PC-9 (cell line): ENCODE measurements at regions not wholly inside any gene's neighbourhood (a gene's known extent, or its start where the extent isn't known, plus 50 kb on each side); places are given as distances from the start of the nearest gene placed in this dataset.
"Not testable (repeated sequence)": the region's sequence is repeated elsewhere in the genome, so short reads cannot be mapped to it uniquely, and the experiment has no call there.

Experiments
- BruUV-seq: library from RNA; stranded (reverse); fragments of 400-500 nt; replicated peaks from 2 replicates; lab custom pipeline; 2021; lab: Mats Ljungman, UMichigan
- CTCF ChIA-PET: fragments of 300-600 bp; sonication (Branson Sonifier 250); formaldehyde crosslinking; loops from one replicate; lab custom pipeline; 2022; ENCODE audit warnings: antibody characterized with exemption; lab: Charles Lee
- POLR2A ChIA-PET: fragments of 300-600 bp; sonication (Branson Sonifier 250); formaldehyde crosslinking; loops from one replicate; lab custom pipeline; 2022; ENCODE audit warnings: antibody characterized with exemption; ENCODE audit not compliant: unreplicated experiment; lab: Charles Lee
- DNase-seq, 2 experiments: peaks; one replicate each; pipeline versions ENCODE4 v3.0.0 to v3.0.0-alpha.2; 2015 to 2022; ENCODE audit warnings: mixed read lengths in 1 of 2
- H2AFZ ChIP-seq: fragments of 200-600 bp; sonication (generic); 2 replicates; pipeline ENCODE4 v1.8.1; 2017; ENCODE audit warnings: antibody characterized with exemption
- H3F3A ChIP-seq: fragments of 200-600 bp; sonication (generic); 2 replicates; pipeline ENCODE4 v1.8.1; 2017; ENCODE audit warnings: antibody characterized with exemption, mild to moderate bottlenecking, low read depth; ENCODE audit not compliant: insufficient read depth
- H3K27ac ChIP-seq: fragments of 200-600 bp; sonication (generic); 2 replicates; pipeline ENCODE4 v1.6.1; 2016; ENCODE audit warnings: mixed run types
- H3K27me3 ChIP-seq: fragments of 200-600 bp; sonication (generic); 2 replicates; pipeline ENCODE4 v1.6.1; 2016; ENCODE audit warnings: low read depth, mixed run types; ENCODE audit not compliant: insufficient read depth
- H3K36me3 ChIP-seq: fragments of 200-600 bp; sonication (generic); 2 replicates; pipeline ENCODE4 v1.6.1; 2016; ENCODE audit warnings: low read depth, mixed run types
- H3K4me1 ChIP-seq: fragments of 200-600 bp; sonication (generic); replicated peaks from 2 replicates; pipeline ENCODE4 v1.6.1; 2016; ENCODE audit warnings: mixed run types; ENCODE audit not compliant: insufficient read depth
- H3K4me2 ChIP-seq: fragments of 200-600 bp; sonication (generic); 2 replicates; pipeline ENCODE4 v1.6.1; 2017; ENCODE audit warnings: mixed run types
- H3K4me3 ChIP-seq: fragments of 200-600 bp; sonication (generic); 2 replicates; pipeline ENCODE4 v1.6.1; 2016; ENCODE audit warnings: mixed run types
- H3K79me2 ChIP-seq: fragments of 200-600 bp; sonication (generic); 2 replicates; pipeline ENCODE4 v1.6.1; 2017; ENCODE audit warnings: low read depth, mixed run types
- H3K9me2 ChIP-seq: fragments of 200-600 bp; sonication (generic); 2 replicates; pipeline ENCODE4 v1.8.1; 2017; ENCODE audit warnings: mild to moderate bottlenecking; ENCODE audit not compliant: insufficient read depth
- H3K9me3 ChIP-seq: fragments of 200-600 bp; sonication (generic); 2 replicates; pipeline ENCODE4 v1.8.1; 2016; ENCODE audit warnings: low read depth; ENCODE audit not compliant: insufficient read depth
- H4K20me1 ChIP-seq: fragments of 200-600 bp; sonication (generic); 2 replicates; pipeline ENCODE4 v1.8.1; 2017; ENCODE audit not compliant: insufficient read depth
- EZH2 ChIP-seq: fragments of 200-600 bp; sonication (generic); IDR thresholded peaks from 2 replicates; pipeline ENCODE4 v1.8.0; 2017; ENCODE audit warnings: antibody characterized with exemption, low read depth
- intact Hi-C: fragments of 100-400 bp; cut with micrococcal nuclease; formaldehyde crosslinking; loops from one replicate; pipeline ENCODE4 v1.10.0; 2022; ENCODE audit not compliant: unreplicated experiment
- TF ChIP-seq, protein P1 (sequence below): fragments of 200-600 bp; sonication (generic); conservative IDR thresholded peaks from 2 replicates; pipeline ENCODE4 v1.6.1; 2017; ENCODE audit warnings: mixed run types, antibody characterized with exemption, mild to moderate bottlenecking, moderate library complexity

DNA sequence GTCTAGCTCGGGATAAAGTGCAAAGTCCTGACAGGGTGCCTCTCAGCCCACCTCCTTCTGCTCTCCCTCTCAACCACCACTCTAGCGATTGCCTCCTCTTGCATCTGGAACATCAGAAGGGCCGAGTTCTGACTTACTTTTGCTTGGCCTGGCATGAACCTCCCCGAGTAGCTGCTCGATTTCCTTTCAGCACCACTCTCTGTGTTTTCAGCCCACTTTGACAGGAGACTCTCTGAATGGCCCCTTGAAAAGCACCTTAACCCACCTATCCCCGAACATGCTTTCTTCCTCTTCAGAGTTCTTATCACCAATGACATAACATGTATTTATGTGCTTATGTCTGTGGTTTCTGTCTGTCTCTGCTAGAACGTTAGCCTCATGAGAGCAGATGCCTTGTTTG is 225.8 kb upstream of the RUNX1 start:
- peaks cover 32% of the 10 kb centered on the region for H3K4me1 ChIP-seq
- TF ChIP-seq, protein P1, sequence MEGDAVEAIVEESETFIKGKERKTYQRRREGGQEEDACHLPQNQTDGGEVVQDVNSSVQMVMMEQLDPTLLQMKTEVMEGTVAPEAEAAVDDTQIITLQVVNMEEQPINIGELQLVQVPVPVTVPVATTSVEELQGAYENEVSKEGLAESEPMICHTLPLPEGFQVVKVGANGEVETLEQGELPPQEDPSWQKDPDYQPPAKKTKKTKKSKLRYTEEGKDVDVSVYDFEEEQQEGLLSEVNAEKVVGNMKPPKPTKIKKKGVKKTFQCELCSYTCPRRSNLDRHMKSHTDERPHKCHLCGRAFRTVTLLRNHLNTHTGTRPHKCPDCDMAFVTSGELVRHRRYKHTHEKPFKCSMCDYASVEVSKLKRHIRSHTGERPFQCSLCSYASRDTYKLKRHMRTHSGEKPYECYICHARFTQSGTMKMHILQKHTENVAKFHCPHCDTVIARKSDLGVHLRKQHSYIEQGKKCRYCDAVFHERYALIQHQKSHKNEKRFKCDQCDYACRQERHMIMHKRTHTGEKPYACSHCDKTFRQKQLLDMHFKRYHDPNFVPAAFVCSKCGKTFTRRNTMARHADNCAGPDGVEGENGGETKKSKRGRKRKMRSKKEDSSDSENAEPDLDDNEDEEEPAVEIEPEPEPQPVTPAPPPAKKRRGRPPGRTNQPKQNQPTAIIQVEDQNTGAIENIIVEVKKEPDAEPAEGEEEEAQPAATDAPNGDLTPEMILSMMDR = no peak
- TF ChIP-seq EZH2 = no peak
- H3K27ac ChIP-seq = no peak overlapping the region
- H3K36me3 ChIP-seq = no peaks in the 10 kb centered on the region
- H3K27me3 ChIP-seq = no peaks in the 10 kb centered on the region
- H3K9me2 ChIP-seq = no peaks in the 10 kb centered on the region
- no peaks in the 10 kb centered on the region for H4K20me1 ChIP-seq
- CTCF ChIA-PET = no interaction called here
- intact Hi-C loops = loop anchor here (5.0 kb wide), 1 partner anchor 122 kb away; no protein-coding TSS in a partner anchor
- no peaks in the 10 kb centered on the region for H3K79me2 ChIP-seq
- H3K4me2 ChIP-seq = no peak overlapping the region
- no peaks in the 10 kb centered on the region for H3K9me3 ChIP-seq
- peaks cover 13% of the 10 kb centered on the region for H3F3A ChIP-seq
- no peak for DNase-seq
- no TSS peak for BruUV-seq
- no peak overlapping the region for H3K4me3 ChIP-seq
- POLR2A ChIA-PET = no interaction called here
- no peak overlapping the region for H2AFZ ChIP-seq

DNA sequence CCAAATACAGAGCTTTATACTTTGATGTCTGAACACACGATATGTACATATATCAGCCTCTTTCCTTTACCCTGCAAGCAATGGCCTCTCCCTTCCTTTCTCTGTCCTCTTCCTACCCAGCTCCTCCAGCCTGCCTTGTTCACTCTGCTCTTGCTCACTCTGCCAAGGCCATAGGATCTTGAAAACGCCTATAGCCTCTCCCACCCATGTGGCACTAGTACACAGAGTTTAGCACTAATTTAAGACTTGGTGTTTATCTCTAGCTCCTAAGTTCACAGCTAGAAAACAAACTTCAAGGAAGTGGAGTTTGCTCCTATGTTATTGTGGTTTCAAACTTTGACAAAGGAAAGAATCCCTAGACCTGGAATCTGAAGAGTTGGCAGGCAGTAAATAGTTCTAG is 225.0 kb upstream of the RUNX1 start:
- no peaks in the 10 kb centered on the region for H4K20me1 ChIP-seq
- no peaks in the 10 kb centered on the region for H3K36me3 ChIP-seq
- TF ChIP-seq EZH2 = no peak
- TF ChIP-seq, protein P1 = no peak
- no TSS peak for BruUV-seq
- no peak overlapping the region for H3K4me3 ChIP-seq
- intact Hi-C loops = loop anchor here (5.0 kb wide), 1 partner anchor 123 kb away; no protein-coding TSS in a partner anchor
- ChIA-PET CTCF (interaction anchor here (0.6 kb wide), 2 partner anchors 11 to 530 kb away, joined by 5 to 6 read pairs; no protein-coding TSS in a partner anchor), POLR2A (interaction anchor here (0.6 kb wide), 1 partner anchor 227 kb away, joined by 4 read pairs; no protein-coding TSS in a partner anchor)
- no peak overlapping the region for H2AFZ ChIP-seq
- H3K79me2 ChIP-seq = no peaks in the 10 kb centered on the region
- H3F3A ChIP-seq = peaks cover 13% of the 10 kb centered on the region
- H3K9me3 ChIP-seq = no peaks in the 10 kb centered on the region
- H3K4me2 ChIP-seq = peak overlapping the region; percentile 26; the same call in 1 of the 2 replicates
- H3K27ac ChIP-seq = peak overlapping the region; percentile 62
- H3K27me3 ChIP-seq = no peaks in the 10 kb centered on the region
- DNase-seq = no peak
- peaks cover 32% of the 10 kb centered on the region for H3K4me1 ChIP-seq
- H3K9me2 ChIP-seq = no peaks in the 10 kb centered on the region

DNA sequence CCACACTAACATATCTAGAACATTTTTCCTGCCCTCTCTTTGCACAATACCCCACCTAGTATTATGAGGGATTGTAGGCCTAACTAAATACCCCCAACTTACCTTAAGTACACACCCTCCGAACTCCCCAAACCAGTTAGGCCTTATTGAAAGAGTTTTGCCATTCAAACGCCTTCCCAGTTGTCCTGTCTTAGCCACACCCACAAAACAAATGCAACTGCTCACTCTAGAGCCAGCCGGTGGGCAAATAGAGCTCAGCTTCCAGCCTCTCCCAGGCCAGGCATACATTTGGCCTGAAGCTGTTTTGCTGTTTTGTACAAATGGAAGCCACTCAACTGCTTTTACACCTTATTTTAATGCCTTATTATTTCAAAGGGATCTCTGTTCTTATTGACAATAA is 224.2 kb upstream of the RUNX1 start:
- Histone ChIP-seq H3K9me3 (no peaks in the 10 kb centered on the region), H3K9me2 (no peaks in the 10 kb centered on the region), H3K79me2 (no peaks in the 10 kb centered on the region), H3K4me2 (peak overlapping the region; percentile 26), H3K36me3 (no peaks in the 10 kb centered on the region), H3F3A (peaks cover 13% of the 10 kb centered on the region), H3K27ac (peak overlapping the region; percentile 62), H3K4me1 (peaks cover 32% of the 10 kb centered on the region), H3K27me3 (no peaks in the 10 kb centered on the region), H3K4me3 (no peak overlapping the region), H2AFZ (0 out of 2 replicates have a peak overlapping the region, but pooled peaks have one; percentile 20), H4K20me1 (no peaks in the 10 kb centered on the region)
- TF ChIP-seq, protein P1 = no peak
- TF ChIP-seq EZH2 = no peak
- ChIA-PET POLR2A (interaction anchor here (0.5 to 0.8 kb wide), 2 partner anchors 50 to 428 kb away, joined by 8 to 19 read pairs; no protein-coding TSS in a partner anchor), CTCF (no interaction called here)
- DNase-seq = peak; percentile 60 to 86
- BruUV-seq = no TSS peak
- intact Hi-C loops = loop anchor here (5.0 kb wide), 1 partner anchor 124 kb away; no protein-coding TSS in a partner anchor

DNA sequence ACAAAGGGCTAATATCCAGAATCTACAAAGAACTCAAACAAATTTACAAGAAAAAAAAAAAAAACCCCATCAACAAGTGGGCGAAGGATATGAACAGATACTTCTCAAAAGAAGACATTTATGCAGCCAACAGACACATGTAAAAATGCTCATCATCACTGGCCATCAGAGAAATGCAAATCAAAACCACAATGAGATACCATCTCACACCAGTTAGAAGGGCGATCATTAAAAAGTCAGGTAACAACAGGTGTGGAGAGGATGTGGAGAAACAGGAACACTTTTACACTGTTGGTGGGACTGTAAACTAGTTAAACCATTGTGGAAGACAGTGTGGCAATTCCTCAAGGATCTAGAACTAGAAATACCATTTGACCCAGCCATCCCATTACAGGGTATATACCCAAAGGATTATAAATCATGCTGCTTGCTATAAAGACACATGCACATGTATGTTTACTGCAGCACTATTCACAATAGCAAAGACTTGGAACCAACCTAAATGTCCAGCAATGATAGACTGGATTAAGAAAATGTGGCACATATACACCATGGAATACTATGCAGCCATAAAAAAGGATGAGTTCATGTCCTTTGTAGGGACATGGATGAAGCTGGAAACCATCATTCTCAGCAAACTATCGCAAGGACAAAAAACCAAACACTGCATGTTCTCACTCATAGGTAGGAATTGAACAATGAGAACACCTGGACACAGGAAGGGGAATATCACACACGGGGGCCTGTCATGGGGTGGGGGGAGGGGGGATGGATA is 222.4 kb upstream of the RUNX1 start:
- CTCF ChIA-PET = not testable (repeated sequence)

More for the DNA sequence above, 222.4 kb upstream of the RUNX1 start:
- H2AFZ ChIP-seq, BruUV-seq, POLR2A ChIA-PET, H3K36me3 ChIP-seq, H3K4me3 ChIP-seq, DNase-seq, H3K4me2 ChIP-seq, H3K9me3 ChIP-seq, H3K27me3 ChIP-seq, H3K27ac ChIP-seq, H3K79me2 ChIP-seq, H3K9me2 ChIP-seq, H4K20me1 ChIP-seq: not testable (repeated sequence)
- Histone ChIP-seq H3K4me1 (peaks cover 32% of the 10 kb centered on the region), H3F3A (peaks cover 11% of the 10 kb centered on the region)
- intact Hi-C loops = loop anchor here (5.0 kb wide), 1 partner anchor 126 kb away; no protein-coding TSS in a partner anchor
